GM21786 (cell line): ENCODE measurements at regions not wholly inside any gene's neighbourhood (a gene's known extent, or its start where the extent isn't known, plus 50 kb on each side); places are given as distances from the start of the nearest gene placed in this dataset.
"Not testable (repeated sequence)": the region's sequence is repeated elsewhere in the genome, so short reads cannot be mapped to it uniquely, and the experiment has no call there.

Experiments used
- ATAC-seq: cut with Tn5 transposase; IDR thresholded peaks from one replicate; pipeline ENCODE4 v1.9.1; 2021; ENCODE audit not compliant: unreplicated experiment

GRCh38 chr3:115385774-115386730, 237.3 kb upstream of the GAP43 start:
- no peak for ATAC-seq

GRCh38 chr3:115388166-115388565, 235.1 kb upstream of the GAP43 start:
- no peak for ATAC-seq

- ATAC-seq = no peak
These were observed 234.5 kb upstream of the GAP43 start for GRCh38 chr3:115388811-115389210.

- ATAC-seq = no peak
These were observed 226.5 kb upstream of the GAP43 start for GRCh38 chr3:115396801-115397200.

- no peak for ATAC-seq
These were observed 225.9 kb upstream of the GAP43 start for GRCh38 chr3:115397433-115397832.

- no peak for ATAC-seq
These were observed 224.8 kb upstream of the GAP43 start for GRCh38 chr3:115398506-115398905.

- ATAC-seq = no peak
These were observed 223.6 kb upstream of the GAP43 start for GRCh38 chr3:115399750-115400149.

GRCh38 chr3:115401298-115401697, 222.0 kb upstream of the GAP43 start:
- no peak for ATAC-seq

GRCh38 chr3:115401851-115402501, 221.3 kb upstream of the GAP43 start:
- no peak for ATAC-seq

GRCh38 chr3:115402651-115403050, 220.7 kb upstream of the GAP43 start:
- ATAC-seq = no peak

GRCh38 chr3:115403786-115404185, 219.5 kb upstream of the GAP43 start:
- no peak for ATAC-seq

GRCh38 chr3:115409596-115409995, 213.7 kb upstream of the GAP43 start:
- no peak for ATAC-seq

- ATAC-seq = not testable (repeated sequence)
These were observed 208.7 kb upstream of the GAP43 start for GRCh38 chr3:115414610-115415009.

GRCh38 chr3:115415246-115415996, 207.9 kb upstream of the GAP43 start:
- no peak for ATAC-seq

GRCh38 chr3:115418583-115418982, 204.7 kb upstream of the GAP43 start:
- ATAC-seq = no peak

GRCh38 chr3:115420086-115420485, 203.2 kb upstream of the GAP43 start:
- ATAC-seq = no peak

GRCh38 chr3:115423170-115423569, 200.1 kb upstream of the GAP43 start:
- ATAC-seq = no peak

- no peak for ATAC-seq
These were observed 194.5 kb upstream of the GAP43 start for GRCh38 chr3:115428841-115429240.

GRCh38 chr3:115436767-115437301, 186.5 kb upstream of the GAP43 start:
- no peak for ATAC-seq

GRCh38 chr3:115438799-115439198, 184.5 kb upstream of the GAP43 start:
- no peak for ATAC-seq

- ATAC-seq = no peak
These were observed 177.8 kb upstream of the GAP43 start for GRCh38 chr3:115445559-115445958.
